B cell (primary cell): ENCODE measurements at regions not wholly inside any gene's neighbourhood (a gene's known extent, or its start where the extent isn't known, plus 50 kb on each side); places are given as distances from the start of the nearest gene placed in this dataset.
"Not testable (repeated sequence)": the region's sequence is repeated elsewhere in the genome, so short reads cannot be mapped to it uniquely, and the experiment has no call there.

Experiments
- CTCF ChIP-seq: fragments of 200-600 bp; IDR thresholded peaks from one replicate; pipeline ENCODE4 v1.8.0; 2022; ENCODE audit warnings: antibody characterized with exemption, mild to moderate bottlenecking
- EZH2 ChIP-seq: IDR thresholded peaks from 2 replicates; pipeline ENCODE4 v1.6.1; 2012; ENCODE audit warnings: borderline replicate concordance, low read depth, mild to moderate bottlenecking, moderate library complexity, low read length; ENCODE audit not compliant: insufficient read depth, poor library complexity, severe bottlenecking

- not testable (repeated sequence) for TF ChIP-seq CTCF, EZH2
These were observed 274.2 kb downstream of the CCSER2 start for GRCh38 chr10:84602543-84602942.
